ENCODE measurements at regions not wholly inside any gene's neighbourhood (a gene's known extent, or its start where the extent isn't known, plus 50 kb on each side); places are given as distances from the start of the nearest gene placed in this dataset.

GRCh38 chr9:31719262-31719661 lies 665.2 kb upstream of the ACO1 start:
- Histone ChIP-seq H3K4me1 (ENCODE audit: insufficient read depth, low read length, poor library complexity, severe bottlenecking) (no peaks in the 10 kb centered on the region), H3K4me3 (ENCODE audit: low read length, poor library complexity, severe bottlenecking) (no peak overlapping the region), H3K9ac (ENCODE audit: low read depth, low read length, poor library complexity, severe bottlenecking) (no peak overlapping the region), H4K20me1 (ENCODE audit: insufficient read depth, low read length, poor library complexity, severe bottlenecking) (no peaks in the 10 kb centered on the region), H3K9me2 (replicated peaks; ENCODE audit: low read depth, low read length) (no peaks in the 10 kb centered on the region), H2AFZ (ENCODE audit: low read length) (no peak overlapping the region), H3K36me3 (ENCODE audit: insufficient read depth, low read length) (no peaks in the 10 kb centered on the region), H3K79me2 (ENCODE audit: insufficient read depth, low read length) (no peaks in the 10 kb centered on the region), H3F3A (ENCODE audit: low read depth) (no peaks in the 10 kb centered on the region), H3K4me2 (ENCODE audit: low read depth, low read length, poor library complexity, severe bottlenecking) (no peak overlapping the region), H3K27me3 (ENCODE audit: insufficient read depth, low read length, poor library complexity, severe bottlenecking) (no peaks in the 10 kb centered on the region), H3K9me3 (ENCODE audit: insufficient read depth, low read depth, low read length) (no peaks in the 10 kb centered on the region)
- TF ChIP-seq, protein P1, sequence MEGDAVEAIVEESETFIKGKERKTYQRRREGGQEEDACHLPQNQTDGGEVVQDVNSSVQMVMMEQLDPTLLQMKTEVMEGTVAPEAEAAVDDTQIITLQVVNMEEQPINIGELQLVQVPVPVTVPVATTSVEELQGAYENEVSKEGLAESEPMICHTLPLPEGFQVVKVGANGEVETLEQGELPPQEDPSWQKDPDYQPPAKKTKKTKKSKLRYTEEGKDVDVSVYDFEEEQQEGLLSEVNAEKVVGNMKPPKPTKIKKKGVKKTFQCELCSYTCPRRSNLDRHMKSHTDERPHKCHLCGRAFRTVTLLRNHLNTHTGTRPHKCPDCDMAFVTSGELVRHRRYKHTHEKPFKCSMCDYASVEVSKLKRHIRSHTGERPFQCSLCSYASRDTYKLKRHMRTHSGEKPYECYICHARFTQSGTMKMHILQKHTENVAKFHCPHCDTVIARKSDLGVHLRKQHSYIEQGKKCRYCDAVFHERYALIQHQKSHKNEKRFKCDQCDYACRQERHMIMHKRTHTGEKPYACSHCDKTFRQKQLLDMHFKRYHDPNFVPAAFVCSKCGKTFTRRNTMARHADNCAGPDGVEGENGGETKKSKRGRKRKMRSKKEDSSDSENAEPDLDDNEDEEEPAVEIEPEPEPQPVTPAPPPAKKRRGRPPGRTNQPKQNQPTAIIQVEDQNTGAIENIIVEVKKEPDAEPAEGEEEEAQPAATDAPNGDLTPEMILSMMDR (conservative IDR thresholded peaks at IDR 0.05; ENCODE audit: low read length) = no peak
- no peak for TF ChIP-seq EZH2phosphoT487 (IDR thresholded peaks at IDR 0.05; ENCODE audit: borderline replicate concordance)

GRCh38 chr9:31730398-31730797 lies 654.0 kb upstream of the ACO1 start:
- H3K9me2 ChIP-seq (replicated peaks; ENCODE audit: low read depth, low read length) = no peaks in the 10 kb centered on the region
- no peak overlapping the region for H3K4me2 ChIP-seq (ENCODE audit: low read depth, low read length, poor library complexity, severe bottlenecking)
- TF ChIP-seq, protein P1 (conservative IDR thresholded peaks at IDR 0.05; ENCODE audit: low read length) = no peak
- no peak for TF ChIP-seq EZH2phosphoT487 (IDR thresholded peaks at IDR 0.05; ENCODE audit: borderline replicate concordance)
- no peaks in the 10 kb centered on the region for H3K36me3 ChIP-seq (ENCODE audit: insufficient read depth, low read length)
- no peaks in the 10 kb centered on the region for H3K4me1 ChIP-seq (ENCODE audit: insufficient read depth, low read length, poor library complexity, severe bottlenecking)
- no peak overlapping the region for H2AFZ ChIP-seq (ENCODE audit: low read length)
- H4K20me1 ChIP-seq (ENCODE audit: insufficient read depth, low read length, poor library complexity, severe bottlenecking) = no peaks in the 10 kb centered on the region
- no peaks in the 10 kb centered on the region for H3K27me3 ChIP-seq (ENCODE audit: insufficient read depth, low read length, poor library complexity, severe bottlenecking)
- no peak overlapping the region for H3K4me3 ChIP-seq (ENCODE audit: low read length, poor library complexity, severe bottlenecking)
- H3K9ac ChIP-seq (ENCODE audit: low read depth, low read length, poor library complexity, severe bottlenecking) = no peak overlapping the region
- no peaks in the 10 kb centered on the region for H3K9me3 ChIP-seq (ENCODE audit: insufficient read depth, low read depth, low read length)
- H3F3A ChIP-seq (ENCODE audit: low read depth) = no peaks in the 10 kb centered on the region
- H3K79me2 ChIP-seq (ENCODE audit: insufficient read depth, low read length) = no peaks in the 10 kb centered on the region

- Histone ChIP-seq H3K9me3 (ENCODE audit: insufficient read depth, low read depth, low read length) (no peaks in the 10 kb centered on the region), H3K4me1 (ENCODE audit: insufficient read depth, low read length, poor library complexity, severe bottlenecking) (no peaks in the 10 kb centered on the region), H3K9ac (ENCODE audit: low read depth, low read length, poor library complexity, severe bottlenecking) (no peak overlapping the region), H3K27me3 (ENCODE audit: insufficient read depth, low read length, poor library complexity, severe bottlenecking) (no peaks in the 10 kb centered on the region), H3K4me2 (ENCODE audit: low read depth, low read length, poor library complexity, severe bottlenecking) (no peak overlapping the region), H3K4me3 (ENCODE audit: low read length, poor library complexity, severe bottlenecking) (no peak overlapping the region), H3K79me2 (ENCODE audit: insufficient read depth, low read length) (no peaks in the 10 kb centered on the region), H2AFZ (ENCODE audit: low read length) (no peak overlapping the region), H3F3A (ENCODE audit: low read depth) (no peaks in the 10 kb centered on the region), H3K9me2 (replicated peaks; ENCODE audit: low read depth, low read length) (no peaks in the 10 kb centered on the region), H4K20me1 (ENCODE audit: insufficient read depth, low read length, poor library complexity, severe bottlenecking) (no peaks in the 10 kb centered on the region), H3K36me3 (ENCODE audit: insufficient read depth, low read length) (no peaks in the 10 kb centered on the region)
- TF ChIP-seq, protein P1 (conservative IDR thresholded peaks at IDR 0.05; ENCODE audit: low read length) = no peak
- no peak for TF ChIP-seq EZH2phosphoT487 (IDR thresholded peaks at IDR 0.05; ENCODE audit: borderline replicate concordance)
Observed at GRCh38 chr9:31733166-31733565, 651.3 kb upstream of the ACO1 start.

Data from Loucy (cell line).